ENCODE measurements at regions not wholly inside any gene's neighbourhood (a gene's known extent, or its start where the extent isn't known, plus 50 kb on each side); places are given as distances from the start of the nearest gene placed in this dataset.
"Not testable (repeated sequence)": the region's sequence is repeated elsewhere in the genome, so short reads cannot be mapped to it uniquely, and the experiment has no call there.

DNA sequence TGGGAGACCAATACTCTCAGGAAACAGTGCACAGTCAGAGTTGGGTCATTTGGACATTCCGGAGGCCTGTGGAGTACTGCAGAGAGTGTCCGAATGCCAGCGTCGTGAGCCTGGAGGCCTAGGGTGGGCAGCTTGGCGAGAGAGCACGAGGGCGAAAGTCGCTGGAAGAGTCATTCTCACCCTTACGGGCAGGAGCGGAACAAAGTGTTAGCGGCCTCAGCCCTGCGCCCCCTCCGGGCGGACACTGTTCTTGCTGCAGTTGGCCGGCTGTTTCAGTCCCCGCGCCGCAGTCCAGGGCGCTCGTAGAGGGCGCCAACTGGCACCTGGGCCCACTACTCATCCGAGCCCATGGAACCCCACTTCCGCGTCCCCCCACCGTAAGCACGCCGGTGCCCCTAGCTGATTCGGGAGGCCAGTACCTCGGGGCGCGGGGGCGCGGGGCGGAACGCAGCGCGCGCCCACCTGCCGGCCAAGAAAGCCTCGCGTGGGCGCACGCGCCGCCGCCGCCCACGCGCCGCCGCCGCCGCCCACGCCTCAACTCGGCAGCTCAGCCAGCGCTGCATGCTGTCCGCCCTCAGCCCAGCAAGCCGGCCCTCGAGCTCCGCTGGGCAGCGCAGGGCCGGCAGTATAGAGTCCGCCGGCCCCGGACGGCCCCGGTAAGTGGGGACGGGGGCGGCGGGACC lies 99.7 kb upstream of the CCL21 start:
- in situ Hi-C loops (cut with HindIII; ENCODE audit: low pct_ligation_motif_present, low pct_unique_long_range_greater_than_20kb, low sequenced_read_pairs): no loop called here
- DNase-seq: no peak

- in situ Hi-C loops (cut with HindIII; ENCODE audit: low pct_ligation_motif_present, low pct_unique_long_range_greater_than_20kb, low sequenced_read_pairs): no loop called here
Measured at GRCh38 chr9:34802916-34803315, 93.0 kb upstream of the CCL21 start.

DNA sequence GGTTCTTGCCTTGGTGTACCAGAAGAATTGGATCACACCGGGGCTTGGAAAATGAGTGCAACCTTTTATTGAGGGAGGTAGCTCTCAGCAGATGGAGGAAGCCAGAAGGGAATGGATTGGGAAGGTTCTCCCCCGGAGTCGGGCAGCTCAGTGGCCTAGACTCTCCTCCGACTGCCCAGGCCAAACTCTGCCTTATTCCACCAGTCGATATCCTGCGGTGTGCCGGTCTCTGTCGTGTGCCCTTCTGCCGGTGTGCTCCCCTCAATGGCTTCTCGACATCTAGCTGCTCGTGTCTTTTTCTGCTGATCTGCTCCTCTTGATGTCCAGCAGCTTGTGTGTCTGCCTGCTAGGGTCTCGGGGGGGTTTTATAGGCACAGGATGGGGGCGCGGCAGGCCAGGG lies 87.4 kb upstream of the CCL21 start:
- in situ Hi-C loops (cut with HindIII; ENCODE audit: low pct_ligation_motif_present, low pct_unique_long_range_greater_than_20kb, low sequenced_read_pairs): no loop called here
- no peak for DNase-seq

More at GRCh38 chr9:34802916-34803315, 93.0 kb upstream of the CCL21 start:
- no peak for DNase-seq

GRCh38 chr9:34796924-34797323 lies 87.0 kb upstream of the CCL21 start:
- in situ Hi-C loops (cut with HindIII; ENCODE audit: low pct_ligation_motif_present, low pct_unique_long_range_greater_than_20kb, low sequenced_read_pairs): no loop called here
- DNase-seq: no peak

GRCh38 chr9:34793428-34793827 lies 83.5 kb upstream of the CCL21 start:
- in situ Hi-C loops (cut with HindIII; ENCODE audit: low pct_ligation_motif_present, low pct_unique_long_range_greater_than_20kb, low sequenced_read_pairs): no loop called here
- no peak for DNase-seq

DNA sequence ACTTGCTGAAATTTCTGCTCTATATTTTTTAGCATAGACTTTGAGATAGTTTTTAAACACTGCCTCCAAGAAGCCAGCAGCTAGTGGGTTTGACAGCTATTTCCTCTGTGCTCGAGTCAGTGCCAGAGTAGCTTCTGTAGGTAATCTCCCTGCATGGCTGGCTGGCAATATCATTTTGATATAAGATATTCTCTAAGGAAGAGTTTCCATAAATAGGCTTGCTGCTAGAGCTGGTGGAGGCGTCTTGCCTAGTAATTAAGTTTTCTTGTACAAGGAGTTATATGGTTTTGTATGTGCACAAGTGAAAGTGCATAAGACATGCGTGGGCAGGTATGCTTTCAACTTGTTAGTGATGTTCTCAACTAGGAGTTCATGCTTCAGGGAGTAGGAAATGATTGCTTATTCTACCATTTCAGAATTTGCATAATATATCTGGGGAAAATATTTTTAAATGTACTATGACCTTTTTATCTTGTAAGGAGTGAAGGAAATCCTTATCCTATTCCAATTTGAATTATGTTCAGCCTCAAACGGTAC lies 74.1 kb upstream of the CCL21 start:
- in situ Hi-C loops (cut with HindIII; ENCODE audit: low pct_ligation_motif_present, low pct_unique_long_range_greater_than_20kb, low sequenced_read_pairs): no loop called here
- DNase-seq: no peak

- DNase-seq: no peak
- in situ Hi-C loops (cut with HindIII; ENCODE audit: low pct_ligation_motif_present, low pct_unique_long_range_greater_than_20kb, low sequenced_read_pairs): no loop called here
Measured at GRCh38 chr9:34782372-34782771, 72.4 kb upstream of the CCL21 start.

- in situ Hi-C loops (cut with HindIII; ENCODE audit: low pct_ligation_motif_present, low pct_unique_long_range_greater_than_20kb, low sequenced_read_pairs): no loop called here
- DNase-seq: no peak
Measured at GRCh38 chr9:34777666-34778065, 67.7 kb upstream of the CCL21 start.

DNA sequence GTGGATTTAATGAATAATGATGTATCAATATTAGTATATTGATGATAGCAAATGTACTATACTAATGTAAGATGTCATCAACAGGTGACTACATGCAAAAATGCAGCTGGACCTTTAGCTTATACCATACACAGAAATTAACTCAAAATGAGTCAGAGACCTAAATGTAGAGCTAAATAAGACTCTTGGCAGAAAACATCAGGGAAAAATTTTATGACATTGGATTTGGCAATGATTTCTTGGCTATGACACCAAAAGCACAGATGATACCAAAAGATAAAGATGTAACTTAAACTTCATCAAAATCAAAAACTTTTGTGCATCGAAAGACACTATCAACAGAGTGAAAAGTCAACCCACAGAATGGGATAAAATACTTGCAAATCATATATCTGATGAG lies 64.0 kb upstream of the CCL21 start:
- in situ Hi-C loops (cut with HindIII; ENCODE audit: low pct_ligation_motif_present, low pct_unique_long_range_greater_than_20kb, low sequenced_read_pairs): no loop called here
- no peak for DNase-seq

DNA sequence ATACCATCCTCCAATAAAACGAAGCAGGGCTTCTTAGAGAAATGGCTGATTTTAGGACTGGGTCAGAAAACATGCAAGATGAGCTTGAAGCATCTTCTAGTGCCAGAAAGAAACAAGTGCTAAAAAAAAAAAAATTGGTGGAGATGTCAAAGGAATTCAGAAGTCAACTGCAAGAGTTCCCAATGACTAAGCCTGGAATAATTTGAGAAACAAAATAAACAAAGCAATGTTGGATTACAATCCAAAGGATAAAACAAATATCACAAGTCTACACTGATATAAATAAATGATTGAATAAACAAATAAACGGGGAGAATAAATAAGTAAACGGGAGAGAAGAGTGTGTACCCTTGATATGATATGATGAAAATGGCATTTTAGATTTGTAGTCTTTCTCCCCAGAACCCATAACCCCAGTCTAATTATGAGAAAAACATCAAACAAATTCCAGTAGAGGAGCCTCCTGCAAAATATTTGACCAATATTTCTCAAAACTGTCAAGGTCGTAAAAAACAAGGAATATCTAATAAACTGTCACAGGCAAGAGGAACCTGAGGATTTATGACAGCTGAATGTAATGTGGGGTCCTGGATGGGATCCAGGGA lies 63.5 kb upstream of the CCL21 start:
- DNase-seq: no peak
- in situ Hi-C loops (cut with HindIII; ENCODE audit: low pct_ligation_motif_present, low pct_unique_long_range_greater_than_20kb, low sequenced_read_pairs): no loop called here

GRCh38 chr9:34771007-34771406 lies 61.1 kb upstream of the CCL21 start:
- DNase-seq: no peak
- in situ Hi-C loops (cut with HindIII; ENCODE audit: low pct_ligation_motif_present, low pct_unique_long_range_greater_than_20kb, low sequenced_read_pairs): no loop called here

- in situ Hi-C loops (cut with HindIII; ENCODE audit: low pct_ligation_motif_present, low pct_unique_long_range_greater_than_20kb, low sequenced_read_pairs); DNase-seq: not testable (repeated sequence)
Measured at GRCh38 chr9:34767087-34767486, 57.2 kb upstream of the CCL21 start.

GRCh38 chr9:34760196-34761040 lies 50.5 kb upstream of the CCL21 start:
- in situ Hi-C loops (cut with HindIII; ENCODE audit: low pct_ligation_motif_present, low pct_unique_long_range_greater_than_20kb, low sequenced_read_pairs); DNase-seq: not testable (repeated sequence)

Data from ACHN (cell line).